Endothelial cell of umbilical vein (primary cell): ENCODE measurements at regions not wholly inside any gene's neighbourhood (a gene's known extent, or its start where the extent isn't known, plus 50 kb on each side); places are given as distances from the start of the nearest gene placed in this dataset.

Experiments used
- BruUV-seq: library from RNA; stranded (reverse); fragments of 400-500 nt; replicated peaks from 2 replicates; lab custom pipeline; 2021; lab: Mats Ljungman, UMichigan
- CTCF ChIA-PET: fragments of 300-600, 350-600 bp; sonication (Branson Sonifier 250); formaldehyde crosslinking; loops from one replicate; lab custom pipeline; 2021; ENCODE audit warnings: antibody characterized with exemption, inconsistent platforms; lab: Charles Lee
- POLR2A ChIA-PET: fragments of 300-600, 350-600 bp; sonication (Branson Sonifier 250); formaldehyde crosslinking; loops from one replicate; lab custom pipeline; 2021; ENCODE audit warnings: antibody characterized with exemption, inconsistent platforms; lab: Charles Lee
- DNase-seq: peaks from one replicate; pipeline ENCODE4 v3.0.0-alpha.2; 2011; ENCODE audit warnings: low read depth, low spot score
- FAIRE-seq: peaks from 2 replicates; lab custom pipeline; 2011; peaks lifted over from hg19 to GRCh38; lab: Jason Lieb, UNC
- H2AFZ ChIP-seq: 2 replicates; pipeline ENCODE4 v1.6.0; 2012; ENCODE audit warnings: low read depth, low read length, control low read depth, inconsistent platforms
- H3K27ac ChIP-seq: 2 replicates; pipeline ENCODE4 v1.5.1; 2011; ENCODE audit warnings: low read depth, mild to moderate bottlenecking, control low read depth, low read length, moderate library complexity; ENCODE audit not compliant: insufficient read depth
- H3K27me3 ChIP-seq, 2 experiments: 2 replicates each; pipeline versions ENCODE4 v1.6.0 to v1.6.1; 2011; ENCODE audit warnings: low read length in 2 of 2, mixed read lengths in 1 of 2; ENCODE audit not compliant: control insufficient read depth in 2 of 2, insufficient read depth in 2 of 2
- H3K36me3 ChIP-seq, 2 experiments: 2 replicates in 1 of 2; 3 replicates in 1 of 2; pipeline ENCODE4 v1.5.1; 2011; ENCODE audit warnings: low read length in 2 of 2, mild to moderate bottlenecking in 1 of 2, moderate library complexity in 1 of 2; ENCODE audit not compliant: control insufficient read depth in 2 of 2, insufficient read depth in 2 of 2; ENCODE audit errors: extremely low read depth in 1 of 2
- H3K4me1 ChIP-seq: 3 replicates; pipeline ENCODE4 v1.5.1; 2011; ENCODE audit warnings: mild to moderate bottlenecking, low read length; ENCODE audit not compliant: control insufficient read depth, insufficient read depth; ENCODE audit errors: extremely low read depth
- H3K4me2 ChIP-seq: 2 replicates; pipeline ENCODE4 v1.6.1; 2011; ENCODE audit warnings: low read length, control low read depth, mixed read lengths; ENCODE audit not compliant: insufficient read depth
- H3K4me3 ChIP-seq, 3 experiments: fragments of 200-600 bp in 1 of 3; sonication (generic), shearing (Covaris generic) in 1 of 3; replicated peaks in 1 of 3; 2 replicates each; pipeline ENCODE4 v1.5.1; 2011 to 2016; ENCODE audit warnings: control low read depth in 3 of 3, low read length in 3 of 3, mild to moderate bottlenecking in 2 of 3, inconsistent platforms in 1 of 3, low read depth in 1 of 3, moderate library complexity in 1 of 3; ENCODE audit not compliant: insufficient read depth in 1 of 3
- H3K79me2 ChIP-seq: 2 replicates; pipeline ENCODE4 v1.6.0; 2012; ENCODE audit warnings: low read length, inconsistent platforms; ENCODE audit not compliant: control insufficient read depth, insufficient read depth
- H3K9ac ChIP-seq: replicated peaks from 2 replicates; pipeline ENCODE3; 2011; ENCODE audit warnings: low read length, control low read depth; ENCODE audit not compliant: insufficient read depth; ENCODE audit errors: extremely low read depth
- H3K9me1 ChIP-seq: replicated peaks from 3 replicates; pipeline ENCODE4 v1.6.0; 2011; ENCODE audit warnings: mild to moderate bottlenecking, low read length; ENCODE audit not compliant: control insufficient read depth, insufficient read depth; ENCODE audit errors: extremely low read depth
- H3K9me3 ChIP-seq: replicated peaks from 2 replicates; pipeline ENCODE4 v1.5.1; 2012; ENCODE audit warnings: low read length, inconsistent platforms; ENCODE audit not compliant: control insufficient read depth, insufficient read depth
- H4K20me1 ChIP-seq: replicated peaks from 2 replicates; pipeline ENCODE3; 2011; ENCODE audit warnings: mild to moderate bottlenecking, low read length; ENCODE audit not compliant: control insufficient read depth, insufficient read depth; ENCODE audit errors: extremely low read depth
- EZH2 ChIP-seq: IDR thresholded peaks from 2 replicates; pipeline ENCODE4 v1.6.1; 2012; ENCODE audit warnings: borderline replicate concordance, low read depth, mild to moderate bottlenecking, moderate library complexity, low read length, inconsistent platforms; ENCODE audit not compliant: severe bottlenecking
- FOS ChIP-seq: IDR thresholded peaks from 2 replicates; pipeline ENCODE4 v1.6.1; 2011; ENCODE audit warnings: mild to moderate bottlenecking, low read length, moderate library complexity, borderline replicate concordance; ENCODE audit not compliant: insufficient read depth
- GATA2 ChIP-seq: IDR thresholded peaks from 2 replicates; pipeline ENCODE4 v1.7.0; 2011; ENCODE audit warnings: low read depth, mild to moderate bottlenecking, moderate library complexity, mixed read lengths, low read length; ENCODE audit not compliant: insufficient read length, insufficient read depth
- JUN ChIP-seq: IDR thresholded peaks from 2 replicates; pipeline ENCODE4 v1.6.1; 2011; ENCODE audit warnings: borderline replicate concordance, low read depth; ENCODE audit not compliant: insufficient read length, insufficient read depth
- MYC ChIP-seq: IDR thresholded peaks from one replicate; pipeline ENCODE4 v1.6.1; 2011; ENCODE audit warnings: mild to moderate bottlenecking, low read depth, low read length
- POLR2A ChIP-seq: IDR thresholded peaks from 2 replicates; pipeline ENCODE4 v1.6.1; 2012; ENCODE audit warnings: low read depth, mild to moderate bottlenecking, control low read depth, low read length
- POLR2AphosphoS5 ChIP-seq: IDR thresholded peaks from 2 replicates; pipeline ENCODE4 v1.6.1; 2012; ENCODE audit warnings: low read depth, mild to moderate bottlenecking, control low read depth, low read length, moderate library complexity; ENCODE audit not compliant: insufficient read depth
- dilution Hi-C: fragments of 300-500 bp; cut with MboI; formaldehyde crosslinking; loops from one replicate; pipeline ENCODE4 v1.15.0; 2019; ENCODE audit warnings: low sequenced_read_pairs; ENCODE audit not compliant: extremely low pct_ligation_motif_present
- intact Hi-C: fragments of 100-400 bp; cut with micrococcal nuclease; formaldehyde crosslinking; loops from one replicate; pipeline ENCODE4 v1.10.0; 2022
- TF ChIP-seq, protein P1 (sequence below): IDR thresholded peaks from 2 replicates; pipeline ENCODE4 v1.6.1; 2011; ENCODE audit not compliant: insufficient read depth, insufficient read length
- TF ChIP-seq, protein P2 (sequence below), 2 donors: IDR thresholded peaks; 1 replicate in 1 of 2; 2 replicates in 1 of 2; pipeline ENCODE4 v1.5.1; 2011; ENCODE audit warnings: low read length in 2 of 2, mild to moderate bottlenecking in 2 of 2, moderate library complexity in 2 of 2, control low read depth in 1 of 2, inconsistent platforms in 1 of 2, low read depth in 1 of 2; ENCODE audit not compliant: insufficient read depth in 1 of 2; ENCODE audit errors: extremely low read depth in 1 of 2

DNA sequence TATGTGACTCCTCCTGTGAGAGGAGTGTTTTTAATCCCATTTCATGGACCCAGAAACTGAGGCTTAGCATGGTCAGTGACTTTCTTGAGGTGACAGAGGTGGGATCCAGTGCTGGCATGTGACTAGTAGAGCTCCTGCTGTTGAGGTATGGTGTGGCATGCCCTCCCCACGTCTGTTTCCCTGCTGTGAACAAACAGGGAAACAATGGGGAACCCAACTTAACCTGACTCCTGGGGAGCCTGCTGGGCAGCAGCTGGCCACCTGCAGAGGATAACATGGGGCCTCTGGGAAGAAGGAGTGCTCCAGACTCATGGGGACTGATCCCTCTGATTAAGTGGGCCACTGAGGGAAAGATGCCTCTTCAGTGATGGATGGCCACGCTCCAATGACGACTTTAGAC is 114.0 kb downstream of the BEGAIN start:
- Histone ChIP-seq H3K4me2 (no peak overlapping the region), H3K9me1 (no peaks in the 10 kb centered on the region), H3K27me3 (no peaks in the 10 kb centered on the region), H3K36me3 (no peaks in the 10 kb centered on the region), H3K4me3 (no peak overlapping the region), H4K20me1 (no peaks in the 10 kb centered on the region), H3K9ac (no peak overlapping the region), H3K27ac (no peak overlapping the region), H3K4me1 (no peaks in the 10 kb centered on the region), H3K9me3 (no peaks in the 10 kb centered on the region), H3K79me2 (no peaks in the 10 kb centered on the region), H2AFZ (no peak overlapping the region)
- no peak for DNase-seq
- TF ChIP-seq EZH2 (no peak), JUN (no peak), POLR2AphosphoS5 (no peak), POLR2A (no peak), FOS (no peak), MYC (no peak), GATA2 (no peak)
- TF ChIP-seq, protein P1, sequence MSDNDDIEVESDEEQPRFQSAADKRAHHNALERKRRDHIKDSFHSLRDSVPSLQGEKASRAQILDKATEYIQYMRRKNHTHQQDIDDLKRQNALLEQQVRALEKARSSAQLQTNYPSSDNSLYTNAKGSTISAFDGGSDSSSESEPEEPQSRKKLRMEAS = no peak
- TF ChIP-seq, protein P2, sequence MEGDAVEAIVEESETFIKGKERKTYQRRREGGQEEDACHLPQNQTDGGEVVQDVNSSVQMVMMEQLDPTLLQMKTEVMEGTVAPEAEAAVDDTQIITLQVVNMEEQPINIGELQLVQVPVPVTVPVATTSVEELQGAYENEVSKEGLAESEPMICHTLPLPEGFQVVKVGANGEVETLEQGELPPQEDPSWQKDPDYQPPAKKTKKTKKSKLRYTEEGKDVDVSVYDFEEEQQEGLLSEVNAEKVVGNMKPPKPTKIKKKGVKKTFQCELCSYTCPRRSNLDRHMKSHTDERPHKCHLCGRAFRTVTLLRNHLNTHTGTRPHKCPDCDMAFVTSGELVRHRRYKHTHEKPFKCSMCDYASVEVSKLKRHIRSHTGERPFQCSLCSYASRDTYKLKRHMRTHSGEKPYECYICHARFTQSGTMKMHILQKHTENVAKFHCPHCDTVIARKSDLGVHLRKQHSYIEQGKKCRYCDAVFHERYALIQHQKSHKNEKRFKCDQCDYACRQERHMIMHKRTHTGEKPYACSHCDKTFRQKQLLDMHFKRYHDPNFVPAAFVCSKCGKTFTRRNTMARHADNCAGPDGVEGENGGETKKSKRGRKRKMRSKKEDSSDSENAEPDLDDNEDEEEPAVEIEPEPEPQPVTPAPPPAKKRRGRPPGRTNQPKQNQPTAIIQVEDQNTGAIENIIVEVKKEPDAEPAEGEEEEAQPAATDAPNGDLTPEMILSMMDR (IDR thresholded peaks at IDR 0.05; ENCODE audit: extremely low read depth in 1 of 2, insufficient read depth in 1 of 2, low read depth in 1 of 2, low read length in 2 of 2) = no peak
- BruUV-seq = no TSS peak
- CTCF ChIA-PET = no interaction called here
- dilution Hi-C loops (no loop called here), intact Hi-C loops (no loop called here)
- POLR2A ChIA-PET = no interaction called here
- FAIRE-seq = no peak
